ENCODE measurements at regions not wholly inside any gene's neighbourhood (a gene's known extent, or its start where the extent isn't known, plus 50 kb on each side); places are given as distances from the start of the nearest gene placed in this dataset.

GRCh38 chr2:128685841-128686496 is 367.3 kb upstream of the HS6ST1 start:
- no peak for TF ChIP-seq CTCF (conservative IDR thresholded peaks at IDR 0.05; ENCODE audit: low read depth, low read length)
- TF ChIP-seq EZH2 (IDR thresholded peaks at IDR 0.05; ENCODE audit: low read length, unreplicated experiment) = no peak
